GM23338 (cell line): ENCODE measurements at regions not wholly inside any gene's neighbourhood (a gene's known extent, or its start where the extent isn't known, plus 50 kb on each side); places are given as distances from the start of the nearest gene placed in this dataset.

Experiments
- ATAC-seq: fragments of 200-7000 bp; cut with Tn5 transposase; 3 replicates; pipeline ENCODE4 v1.9.1; 2020
- DNase-seq: peaks from one replicate; pipeline ENCODE4 v3.0.0-alpha.2; 2015; ENCODE audit warnings: low spot score
- H2AFZ ChIP-seq: fragments of 200-600 bp; sonication (generic); 2 replicates; pipeline ENCODE4 v1.8.0; 2016; ENCODE audit warnings: antibody characterized with exemption, mild to moderate bottlenecking, moderate library complexity
- H3F3A ChIP-seq: fragments of 200-600 bp; sonication (generic); replicated peaks from 2 replicates; pipeline ENCODE4 v1.8.0; 2017; ENCODE audit warnings: antibody characterized with exemption, mixed run types, low read depth
- H3K27ac ChIP-seq: fragments of 200-600 bp; sonication (generic); 2 replicates; pipeline ENCODE4 v1.6.1; 2016; ENCODE audit warnings: low read depth
- H3K27me3 ChIP-seq: fragments of 200-600 bp; sonication (generic); 2 replicates; pipeline ENCODE4 v1.8.0; 2016; ENCODE audit warnings: mild to moderate bottlenecking, mixed run types, moderate library complexity; ENCODE audit not compliant: insufficient read depth
- H3K36me3 ChIP-seq: fragments of 200-600 bp; sonication (generic); 2 replicates; pipeline ENCODE4 v1.8.0; 2016; ENCODE audit warnings: mild to moderate bottlenecking; ENCODE audit not compliant: insufficient read depth
- H3K4me1 ChIP-seq: fragments of 200-600 bp; sonication (generic); 2 replicates; pipeline ENCODE4 v1.8.0; 2016; ENCODE audit warnings: mild to moderate bottlenecking, moderate library complexity; ENCODE audit not compliant: insufficient read depth
- H3K4me2 ChIP-seq: fragments of 200-600 bp; sonication (generic); 2 replicates; pipeline ENCODE4 v1.7.1; 2017; ENCODE audit warnings: mixed run types
- H3K4me3 ChIP-seq: fragments of 200-600 bp; sonication (generic); 2 replicates; pipeline ENCODE4 v1.6.1; 2016; ENCODE audit warnings: mixed run types
- H3K79me2 ChIP-seq: fragments of 200-600 bp; sonication (generic); replicated peaks from 2 replicates; pipeline ENCODE4 v1.8.0; 2017; ENCODE audit warnings: mild to moderate bottlenecking; ENCODE audit not compliant: insufficient read depth
- H3K9me2 ChIP-seq: fragments of 200-600 bp; sonication (generic); 2 replicates; pipeline ENCODE4 v1.8.0; 2017; ENCODE audit not compliant: insufficient read depth
- H4K20me1 ChIP-seq: fragments of 200-600 bp; sonication (generic); replicated peaks from 2 replicates; pipeline ENCODE4 v1.8.0; 2017; ENCODE audit warnings: mild to moderate bottlenecking; ENCODE audit not compliant: insufficient read depth
- H3K27ac Mint-ChIP-seq: 2 replicates; pipeline ENCODE4 v1.8.0; 2020; ENCODE audit warnings: inconsistent platforms, mild to moderate bottlenecking, moderate library complexity, mixed read lengths
- H3K27me3 Mint-ChIP-seq: 3 replicates; pipeline ENCODE4 v1.8.0; 2022; ENCODE audit warnings: low read depth, mild to moderate bottlenecking, moderate library complexity, mixed read lengths, inconsistent platforms; ENCODE audit not compliant: insufficient read depth, poor library complexity
- H3K36me3 Mint-ChIP-seq: 3 replicates; pipeline ENCODE4 v1.8.0; 2021; ENCODE audit warnings: low read depth, mild to moderate bottlenecking, inconsistent platforms, moderate library complexity, mixed read lengths
- H3K4me1 Mint-ChIP-seq: 3 replicates; pipeline ENCODE4 v1.8.0; 2020; ENCODE audit warnings: mild to moderate bottlenecking, inconsistent platforms, mixed read lengths
- H3K4me3 Mint-ChIP-seq: 3 replicates; pipeline ENCODE4 v1.8.0; 2021; ENCODE audit warnings: moderate library complexity, mild to moderate bottlenecking, inconsistent platforms, mixed read lengths
- H3K9me3 Mint-ChIP-seq: 3 replicates; pipeline ENCODE4 v1.8.0; 2020; ENCODE audit warnings: moderate library complexity, mild to moderate bottlenecking, inconsistent platforms, mixed read lengths
- CREB1 ChIP-seq: fragments of 250-450 bp; sonication (Bioruptor Pico); IDR thresholded peaks from 2 replicates; pipeline ENCODE4 v1.5.0; 2020; ENCODE audit warnings: low read depth, mild to moderate bottlenecking, moderate library complexity
- CTCF ChIP-seq, 2 experiments: fragments of 200-600 bp in 1 of 2; sonication (generic) in 1 of 2; conservative IDR thresholded peaks; 2 replicates each; pipeline versions ENCODE4 v1.5.1 to v1.6.1; 2016 to 2017; ENCODE audit warnings: antibody characterized with exemption in 2 of 2, low read depth in 2 of 2, mild to moderate bottlenecking in 2 of 2, moderate library complexity in 1 of 2
- JUNB ChIP-seq: IDR thresholded peaks from one replicate; pipeline ENCODE4 v1.6.1; 2016; ENCODE audit warnings: antibody characterized with exemption; ENCODE audit not compliant: unreplicated experiment
- NANOG ChIP-seq: IDR thresholded peaks from 2 replicates; pipeline ENCODE4 v1.6.1; 2016; ENCODE audit warnings: antibody characterized with exemption, borderline replicate concordance
- POLR2AphosphoS5 ChIP-seq: IDR thresholded peaks from 2 replicates; pipeline ENCODE4 v1.6.1; 2016; ENCODE audit warnings: antibody characterized with exemption, low read depth
- STAT1 ChIP-seq: IDR thresholded peaks from one replicate; pipeline ENCODE4 v1.6.1; 2016; ENCODE audit warnings: antibody characterized with exemption; ENCODE audit not compliant: unreplicated experiment
- ZNF331 ChIP-seq: fragments of 250-450 bp; sonication (Bioruptor Pico); IDR thresholded peaks from 2 replicates; pipeline ENCODE4 v1.5.0; 2020; ENCODE audit warnings: low read depth, mild to moderate bottlenecking, moderate library complexity
- TF ChIP-seq, protein P1 (sequence below): fragments of 250-450 bp; sonication (Bioruptor Pico); IDR thresholded peaks from 2 replicates; pipeline ENCODE4 v1.5.0; 2020; ENCODE audit warnings: mild to moderate bottlenecking, moderate library complexity

DNA sequence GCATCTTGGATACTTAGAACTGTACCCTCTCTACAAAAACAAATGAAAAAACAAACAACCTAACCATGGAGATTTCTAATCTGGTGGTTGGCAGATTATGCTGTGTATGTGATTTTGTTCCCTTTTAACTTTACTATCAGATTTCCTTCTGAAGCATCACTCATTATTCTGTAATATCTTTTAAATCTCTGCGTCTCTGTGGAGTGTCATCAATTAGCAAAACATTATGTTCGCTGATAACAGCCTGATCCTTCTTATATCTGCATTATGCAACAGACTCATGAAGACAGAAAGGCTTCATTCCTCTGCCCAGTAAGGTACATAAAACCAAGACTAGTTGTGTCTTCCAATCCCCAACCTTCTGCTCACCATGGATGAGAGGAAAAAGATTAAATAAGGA, 110.3 kb upstream of the PDE5A start (continued):
- TF ChIP-seq, protein P1, sequence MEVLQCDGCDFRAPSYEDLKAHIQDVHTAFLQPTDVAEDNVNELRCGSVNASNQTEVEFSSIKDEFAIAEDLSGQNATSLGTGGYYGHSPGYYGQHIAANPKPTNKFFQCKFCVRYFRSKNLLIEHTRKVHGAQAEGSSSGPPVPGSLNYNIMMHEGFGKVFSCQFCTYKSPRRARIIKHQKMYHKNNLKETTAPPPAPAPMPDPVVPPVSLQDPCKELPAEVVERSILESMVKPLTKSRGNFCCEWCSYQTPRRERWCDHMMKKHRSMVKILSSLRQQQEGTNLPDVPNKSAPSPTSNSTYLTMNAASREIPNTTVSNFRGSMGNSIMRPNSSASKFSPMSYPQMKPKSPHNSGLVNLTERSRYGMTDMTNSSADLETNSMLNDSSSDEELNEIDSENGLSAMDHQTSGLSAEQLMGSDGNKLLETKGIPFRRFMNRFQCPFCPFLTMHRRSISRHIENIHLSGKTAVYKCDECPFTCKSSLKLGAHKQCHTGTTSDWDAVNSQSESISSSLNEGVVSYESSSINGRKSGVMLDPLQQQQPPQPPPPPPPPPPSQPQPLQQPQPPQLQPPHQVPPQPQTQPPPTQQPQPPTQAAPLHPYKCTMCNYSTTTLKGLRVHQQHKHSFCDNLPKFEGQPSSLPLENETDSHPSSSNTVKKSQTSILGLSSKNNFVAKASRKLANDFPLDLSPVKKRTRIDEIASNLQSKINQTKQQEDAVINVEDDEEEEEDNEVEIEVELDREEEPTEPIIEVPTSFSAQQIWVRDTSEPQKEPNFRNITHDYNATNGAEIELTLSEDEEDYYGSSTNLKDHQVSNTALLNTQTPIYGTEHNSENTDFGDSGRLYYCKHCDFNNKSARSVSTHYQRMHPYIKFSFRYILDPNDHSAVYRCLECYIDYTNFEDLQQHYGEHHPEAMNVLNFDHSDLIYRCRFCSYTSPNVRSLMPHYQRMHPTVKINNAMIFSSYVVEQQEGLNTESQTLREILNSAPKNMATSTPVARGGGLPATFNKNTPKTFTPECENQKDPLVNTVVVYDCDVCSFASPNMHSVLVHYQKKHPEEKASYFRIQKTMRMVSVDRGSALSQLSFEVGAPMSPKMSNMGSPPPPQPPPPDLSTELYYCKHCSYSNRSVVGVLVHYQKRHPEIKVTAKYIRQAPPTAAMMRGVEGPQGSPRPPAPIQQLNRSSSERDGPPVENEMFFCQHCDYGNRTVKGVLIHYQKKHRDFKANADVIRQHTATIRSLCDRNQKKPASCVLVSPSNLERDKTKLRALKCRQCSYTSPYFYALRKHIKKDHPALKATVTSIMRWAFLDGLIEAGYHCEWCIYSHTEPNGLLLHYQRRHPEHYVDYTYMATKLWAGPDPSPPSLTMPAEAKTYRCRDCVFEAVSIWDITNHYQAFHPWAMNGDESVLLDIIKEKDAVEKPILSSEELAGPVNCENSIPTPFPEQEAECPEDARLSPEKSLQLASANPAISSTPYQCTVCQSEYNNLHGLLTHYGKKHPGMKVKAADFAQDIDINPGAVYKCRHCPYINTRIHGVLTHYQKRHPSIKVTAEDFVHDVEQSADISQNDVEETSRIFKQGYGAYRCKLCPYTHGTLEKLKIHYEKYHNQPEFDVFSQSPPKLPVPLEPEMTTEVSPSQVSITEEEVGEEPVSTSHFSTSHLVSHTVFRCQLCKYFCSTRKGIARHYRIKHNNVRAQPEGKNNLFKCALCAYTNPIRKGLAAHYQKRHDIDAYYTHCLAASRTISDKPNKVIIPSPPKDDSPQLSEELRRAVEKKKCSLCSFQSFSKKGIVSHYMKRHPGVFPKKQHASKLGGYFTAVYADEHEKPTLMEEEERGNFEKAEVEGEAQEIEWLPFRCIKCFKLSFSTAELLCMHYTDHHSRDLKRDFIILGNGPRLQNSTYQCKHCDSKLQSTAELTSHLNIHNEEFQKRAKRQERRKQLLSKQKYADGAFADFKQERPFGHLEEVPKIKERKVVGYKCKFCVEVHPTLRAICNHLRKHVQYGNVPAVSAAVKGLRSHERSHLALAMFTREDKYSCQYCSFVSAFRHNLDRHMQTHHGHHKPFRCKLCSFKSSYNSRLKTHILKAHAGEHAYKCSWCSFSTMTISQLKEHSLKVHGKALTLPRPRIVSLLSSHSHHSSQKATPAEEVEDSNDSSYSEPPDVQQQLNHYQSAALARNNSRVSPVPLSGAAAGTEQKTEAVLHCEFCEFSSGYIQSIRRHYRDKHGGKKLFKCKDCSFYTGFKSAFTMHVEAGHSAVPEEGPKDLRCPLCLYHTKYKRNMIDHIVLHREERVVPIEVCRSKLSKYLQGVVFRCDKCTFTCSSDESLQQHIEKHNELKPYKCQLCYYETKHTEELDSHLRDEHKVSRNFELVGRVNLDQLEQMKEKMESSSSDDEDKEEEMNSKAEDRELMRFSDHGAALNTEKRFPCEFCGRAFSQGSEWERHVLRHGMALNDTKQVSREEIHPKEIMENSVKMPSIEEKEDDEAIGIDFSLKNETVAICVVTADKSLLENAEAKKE (CRISPR knock-in tag): no peak

DNA sequence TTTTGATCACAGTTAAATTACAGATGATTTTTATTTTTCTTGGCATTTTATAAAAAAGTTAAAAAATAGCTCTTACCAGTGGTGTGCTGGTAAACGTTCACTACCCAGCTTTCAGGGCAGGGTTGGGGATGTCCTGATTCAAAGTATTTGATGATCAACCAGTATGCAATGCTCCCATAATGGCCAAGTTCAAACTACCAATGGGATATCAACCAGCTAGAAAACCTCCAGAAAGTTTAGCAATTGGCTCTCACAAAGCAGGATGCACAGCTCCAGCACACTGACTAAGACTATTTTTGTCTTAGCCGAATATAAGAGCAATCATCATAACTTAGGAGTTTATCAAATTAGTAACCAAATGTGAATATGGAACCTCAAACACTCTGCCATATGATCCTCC, 108.0 kb upstream of the PDE5A start:
- no peaks in the 10 kb centered on the region for H4K20me1 ChIP-seq

More for the DNA sequence above, 108.0 kb upstream of the PDE5A start:
- Histone ChIP-seq H3K79me2 (no peaks in the 10 kb centered on the region), H3K9me2 (peaks cover 5% of the 10 kb centered on the region; the same call in 1 of the 2 replicates), H2AFZ (no peak overlapping the region), H3K4me2 (no peak overlapping the region), H3K27me3 (no peaks in the 10 kb centered on the region), H3K36me3 (no peaks in the 10 kb centered on the region), H3K4me3 (no peak overlapping the region), H3F3A (no peaks in the 10 kb centered on the region), H3K27ac (no peak overlapping the region), H3K4me1 (peaks cover 3% of the 10 kb centered on the region; the same call in 1 of the 2 replicates)
- ATAC-seq: no peak
- no peak for DNase-seq
- H3K4me1 Mint-ChIP-seq: peaks cover 4% of the 10 kb centered on the region; the same call in 1 of the 3 replicates
- H3K4me3 Mint-ChIP-seq: no peak overlapping the region
- H3K27ac Mint-ChIP-seq: no peak overlapping the region
- TF ChIP-seq POLR2AphosphoS5 (no peak), NANOG (no peak), JUNB (no peak), STAT1 (no peak), CREB1 (CRISPR knock-in tag) (no peak), ZNF331 (no peak), CTCF (conservative IDR thresholded peaks at IDR 0.05; ENCODE audit: low read depth in 2 of 2) (no peak)
- H3K27me3 Mint-ChIP-seq: no peaks in the 10 kb centered on the region
- no peaks in the 10 kb centered on the region for H3K36me3 Mint-ChIP-seq
- no peaks in the 10 kb centered on the region for H3K9me3 Mint-ChIP-seq
